ENCODE measurements at regions not wholly inside any gene's neighbourhood (a gene's known extent, or its start where the extent isn't known, plus 50 kb on each side); places are given as distances from the start of the nearest gene placed in this dataset.

- DNase-seq, result no peak
Measured at GRCh38 chr18:44170208-44170880, 510.3 kb upstream of the SETBP1 start.

- DNase-seq, result no peak
Measured at GRCh38 chr18:44171301-44171700, 509.4 kb upstream of the SETBP1 start.

GRCh38 chr18:44175891-44176290 lies 504.8 kb upstream of the SETBP1 start:
- DNase-seq, result no peak

GRCh38 chr18:44178476-44178875 lies 502.2 kb upstream of the SETBP1 start:
- DNase-seq, result no peak

GRCh38 chr18:44179693-44180092 lies 501.0 kb upstream of the SETBP1 start:
- no peak for DNase-seq

- DNase-seq, result no peak
Measured at GRCh38 chr18:44180683-44181082, 500.0 kb upstream of the SETBP1 start.

GRCh38 chr18:44181951-44182747 lies 498.5 kb upstream of the SETBP1 start:
- no peak for DNase-seq

- DNase-seq, result no peak
Measured at GRCh38 chr18:44186001-44186400, 494.7 kb upstream of the SETBP1 start.

- DNase-seq, result no peak
Measured at GRCh38 chr18:44187090-44187489, 493.6 kb upstream of the SETBP1 start.

- DNase-seq, result no peak
Measured at GRCh38 chr18:44195394-44196140, 485.1 kb upstream of the SETBP1 start.

GRCh38 chr18:44197832-44198611 lies 482.7 kb upstream of the SETBP1 start:
- DNase-seq, result no peak

- DNase-seq, result no peak
Measured at GRCh38 chr18:44198612-44199284, 481.9 kb upstream of the SETBP1 start.

GRCh38 chr18:44213293-44213692 lies 467.4 kb upstream of the SETBP1 start:
- no peak for DNase-seq

- DNase-seq, result no peak
Measured at GRCh38 chr18:44214396-44214795, 466.3 kb upstream of the SETBP1 start.

- no peak for DNase-seq
Measured at GRCh38 chr18:44216169-44216568, 464.5 kb upstream of the SETBP1 start.

- no peak for DNase-seq
Measured at GRCh38 chr18:44227501-44227900, 453.2 kb upstream of the SETBP1 start.

- DNase-seq, result no peak
Measured at GRCh38 chr18:44229693-44230108, 451.0 kb upstream of the SETBP1 start.

- DNase-seq, result no peak
Measured at GRCh38 chr18:44231936-44232335, 448.8 kb upstream of the SETBP1 start.

- no peak for DNase-seq
Measured at GRCh38 chr18:44232500-44232899, 448.2 kb upstream of the SETBP1 start.

GRCh38 chr18:44238454-44238853 lies 442.2 kb upstream of the SETBP1 start:
- no peak for DNase-seq

GRCh38 chr18:44238911-44239310 lies 441.8 kb upstream of the SETBP1 start:
- no peak for DNase-seq

- no peak for DNase-seq
Measured at GRCh38 chr18:44241020-44241419, 439.7 kb upstream of the SETBP1 start.
